ENCODE measurements at regions not wholly inside any gene's neighbourhood (a gene's known extent, or its start where the extent isn't known, plus 50 kb on each side); places are given as distances from the start of the nearest gene placed in this dataset.

DNA sequence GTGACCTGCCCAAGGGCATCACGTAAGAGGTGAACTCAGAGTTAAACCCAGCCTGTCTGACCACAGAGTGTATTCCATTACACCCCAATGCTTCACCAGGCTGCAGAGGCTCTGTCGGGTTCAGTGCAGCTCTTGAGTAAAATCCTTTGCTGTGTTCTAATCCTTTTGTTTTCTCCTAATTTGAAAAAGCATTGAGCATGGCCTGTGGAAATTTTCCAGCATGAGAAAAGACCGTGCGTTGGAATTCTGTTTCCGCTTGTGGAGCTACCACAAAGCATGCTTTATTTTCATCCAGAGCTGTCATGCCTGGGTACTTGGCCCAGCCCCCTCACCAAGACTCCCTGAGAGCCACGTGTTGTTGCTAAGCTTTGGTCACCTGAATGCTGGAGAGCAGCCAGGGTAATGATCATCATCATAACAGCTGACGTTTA lies 317.6 kb downstream of the PRDM2 start:
- TF ChIP-seq, protein P1, sequence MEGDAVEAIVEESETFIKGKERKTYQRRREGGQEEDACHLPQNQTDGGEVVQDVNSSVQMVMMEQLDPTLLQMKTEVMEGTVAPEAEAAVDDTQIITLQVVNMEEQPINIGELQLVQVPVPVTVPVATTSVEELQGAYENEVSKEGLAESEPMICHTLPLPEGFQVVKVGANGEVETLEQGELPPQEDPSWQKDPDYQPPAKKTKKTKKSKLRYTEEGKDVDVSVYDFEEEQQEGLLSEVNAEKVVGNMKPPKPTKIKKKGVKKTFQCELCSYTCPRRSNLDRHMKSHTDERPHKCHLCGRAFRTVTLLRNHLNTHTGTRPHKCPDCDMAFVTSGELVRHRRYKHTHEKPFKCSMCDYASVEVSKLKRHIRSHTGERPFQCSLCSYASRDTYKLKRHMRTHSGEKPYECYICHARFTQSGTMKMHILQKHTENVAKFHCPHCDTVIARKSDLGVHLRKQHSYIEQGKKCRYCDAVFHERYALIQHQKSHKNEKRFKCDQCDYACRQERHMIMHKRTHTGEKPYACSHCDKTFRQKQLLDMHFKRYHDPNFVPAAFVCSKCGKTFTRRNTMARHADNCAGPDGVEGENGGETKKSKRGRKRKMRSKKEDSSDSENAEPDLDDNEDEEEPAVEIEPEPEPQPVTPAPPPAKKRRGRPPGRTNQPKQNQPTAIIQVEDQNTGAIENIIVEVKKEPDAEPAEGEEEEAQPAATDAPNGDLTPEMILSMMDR (IDR thresholded peaks at IDR 0.05), result no peak
- no peaks in the 10 kb centered on the region for H3K36me3 ChIP-seq
- H3K4me1 ChIP-seq, result no peaks in the 10 kb centered on the region
- no peak overlapping the region for H3K27ac ChIP-seq
- H3K4me3 ChIP-seq, result no peak overlapping the region
- H3K9me3 ChIP-seq, result no peaks in the 10 kb centered on the region
- peaks cover 0 to 8% of the 10 kb centered on the region in 2 donors for H3K27me3 ChIP-seq
- DNase-seq (no peak), ATAC-seq (no peak)
- intact Hi-C loops (cut with DNase I), result no loop called here

DNA sequence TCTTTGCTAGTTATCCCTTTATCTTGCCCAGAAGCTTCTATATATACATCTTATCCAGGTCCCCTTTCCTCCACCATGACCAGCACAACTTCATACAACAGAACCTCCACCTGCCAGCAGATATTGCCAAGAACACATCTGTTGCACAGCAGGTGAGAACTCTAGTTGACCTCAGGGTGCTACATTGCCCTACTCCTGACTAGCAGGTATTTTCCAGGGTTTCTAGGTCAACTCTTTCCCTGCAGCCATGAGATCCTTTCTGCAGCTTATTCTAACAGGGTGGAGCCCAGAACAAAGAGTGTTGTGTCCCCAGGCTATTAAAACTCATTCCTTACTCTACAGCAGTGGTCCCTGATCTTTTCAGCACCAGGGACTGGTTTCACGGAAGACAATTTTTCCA lies 319.5 kb downstream of the PRDM2 start:
- TF ChIP-seq, protein P1 (IDR thresholded peaks at IDR 0.05), result no peak
- ATAC-seq, result no peak

DNA sequence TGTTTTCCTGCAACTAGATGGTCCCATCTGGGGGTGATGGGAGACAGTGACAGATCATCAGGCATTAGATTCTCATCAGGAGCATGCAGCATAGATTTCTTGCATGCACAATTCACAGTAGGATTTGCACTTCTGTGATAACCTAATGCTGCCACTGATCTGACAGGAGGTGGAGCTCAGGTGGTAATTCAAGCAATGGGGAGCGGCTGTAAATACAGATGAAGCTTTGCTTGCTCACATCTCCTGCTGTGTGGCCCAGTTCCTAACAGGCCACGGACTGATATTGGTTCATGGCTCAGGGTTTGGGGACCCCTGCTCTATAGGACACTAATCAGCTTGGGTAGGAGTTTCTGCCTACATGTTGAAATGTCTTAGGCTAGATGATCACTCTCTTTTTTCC lies 320.0 kb downstream of the PRDM2 start:
- Histone ChIP-seq H3K9me3 (no peaks in the 10 kb centered on the region), H3K36me3 (no peaks in the 10 kb centered on the region), H3K27me3 (peaks cover 0 to 8% of the 10 kb centered on the region in 2 donors), H3K27ac (no peak overlapping the region), H3K4me1 (no peaks in the 10 kb centered on the region), H3K4me3 (no peak overlapping the region)
- ATAC-seq (no peak), DNase-seq (no peak)
- TF ChIP-seq, protein P1 (IDR thresholded peaks at IDR 0.05), result no peak
- intact Hi-C loops (cut with DNase I), result no loop called here

More for the DNA sequence above, 319.5 kb downstream of the PRDM2 start:
- intact Hi-C loops (cut with DNase I), result no loop called here
- no peak for DNase-seq
- H3K27me3 ChIP-seq, result peaks cover 0 to 8% of the 10 kb centered on the region in 2 donors
- no peaks in the 10 kb centered on the region for H3K4me1 ChIP-seq
- no peak overlapping the region for H3K4me3 ChIP-seq
- H3K36me3 ChIP-seq, result no peaks in the 10 kb centered on the region
- H3K9me3 ChIP-seq, result no peaks in the 10 kb centered on the region
- H3K27ac ChIP-seq, result no peak overlapping the region

DNA sequence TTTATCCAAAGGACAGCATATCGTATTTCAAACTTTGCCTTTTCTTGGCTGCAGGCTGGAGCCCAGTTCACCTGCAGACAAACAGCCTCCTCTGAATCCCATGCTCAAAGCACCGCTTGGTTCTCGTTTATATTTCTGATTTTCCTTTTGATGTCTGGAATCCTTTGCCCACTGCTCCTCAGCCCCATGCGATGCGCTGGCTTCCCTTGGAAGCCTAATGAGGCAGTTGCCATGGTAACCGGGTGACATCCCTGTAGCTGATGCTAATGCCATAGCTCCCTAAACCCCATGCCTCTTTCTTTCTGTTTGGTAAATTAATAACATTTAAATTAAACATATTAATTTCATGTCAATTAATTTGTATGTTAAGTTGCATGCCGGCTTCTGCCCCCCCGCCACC lies 327.1 kb downstream of the PRDM2 start:
- DNase-seq, result no peak
- TF ChIP-seq, protein P1 (IDR thresholded peaks at IDR 0.05), result no peak
- intact Hi-C loops (cut with DNase I), result no loop called here
- H3K9me3 ChIP-seq, result peaks cover 0 to 5% of the 10 kb centered on the region in 2 donors
- H3K27ac ChIP-seq, result no peak overlapping the region
- no peak for ATAC-seq
- H3K4me1 ChIP-seq, result no peaks in the 10 kb centered on the region
- H3K4me3 ChIP-seq, result no peak overlapping the region
- no peaks in the 10 kb centered on the region for H3K27me3 ChIP-seq
- no peaks in the 10 kb centered on the region for H3K36me3 ChIP-seq

DNA sequence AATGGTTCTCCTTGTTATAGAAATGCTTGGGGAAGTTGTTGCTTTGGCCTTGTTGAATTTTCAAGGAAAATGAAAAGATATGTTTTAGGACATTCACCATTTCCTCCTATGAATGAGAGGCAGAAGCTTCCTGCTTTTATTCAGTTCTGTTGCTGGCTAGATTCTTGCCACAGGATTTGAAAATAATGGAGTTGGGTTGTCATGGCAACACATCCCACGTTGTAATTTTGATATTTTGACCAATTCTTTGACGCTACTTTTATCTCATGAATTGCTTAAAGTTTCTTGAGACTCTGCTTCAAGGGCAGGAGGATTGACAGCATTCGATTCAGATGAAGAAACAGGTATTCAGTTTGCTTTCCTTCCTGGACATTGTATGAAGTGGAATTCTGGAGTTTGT lies 331.5 kb downstream of the PRDM2 start:
- H3K27ac ChIP-seq, result no peak overlapping the region
- no peaks in the 10 kb centered on the region for H3K36me3 ChIP-seq
- H3K4me3 ChIP-seq, result no peak overlapping the region
- TF ChIP-seq, protein P1 (IDR thresholded peaks at IDR 0.05), result no peak
- peaks cover 0 to 8% of the 10 kb centered on the region in 2 donors for H3K9me3 ChIP-seq
- no peak for ATAC-seq
- no peak for DNase-seq
- peaks cover 0 to 6% of the 10 kb centered on the region in 2 donors for H3K27me3 ChIP-seq
- intact Hi-C loops (cut with DNase I), result no loop called here
- H3K4me1 ChIP-seq, result no peaks in the 10 kb centered on the region
